IMR-90 (cell line): ENCODE measurements at regions not wholly inside any gene's neighbourhood (a gene's known extent, or its start where the extent isn't known, plus 50 kb on each side); places are given as distances from the start of the nearest gene placed in this dataset.

Experiments used
- ATAC-seq: fragments of 200-7000 bp; cut with Tn5 transposase; 2 replicates; pipeline ENCODE4 v1.9.1; 2020; ENCODE audit warnings: low read depth, mild to moderate bottlenecking, moderate library complexity
- BruUV-seq: library from RNA; stranded (reverse); fragments of 400-500 nt; replicated peaks from 2 replicates; lab custom pipeline; 2021; lab: Mats Ljungman, UMichigan
- CTCF ChIA-PET: fragments of 300-600 bp; formaldehyde crosslinking; extraction: SDS; loops from one replicate; lab custom pipeline; 2021; ENCODE audit warnings: antibody characterized with exemption; lab: Yijun Ruan, JAX
- POLR2A ChIA-PET: fragments of 300-600 bp; sonication (Branson Sonifier 250); formaldehyde crosslinking; loops from one replicate; lab custom pipeline; 2022; ENCODE audit warnings: antibody characterized with exemption; ENCODE audit not compliant: unreplicated experiment; lab: Charles Lee
- DNase-seq: peaks from one replicate; pipeline ENCODE4 v3.0.0; 2013
- H2AFZ ChIP-seq: replicated peaks from 2 replicates; pipeline ENCODE3; 2013; ENCODE audit warnings: low read length, mild to moderate bottlenecking; ENCODE audit not compliant: poor library complexity
- H2AK5ac ChIP-seq: 2 replicates; pipeline ENCODE4 v1.6.1; 2013; ENCODE audit warnings: low read depth, low read length, inconsistent platforms
- H2AK9ac ChIP-seq: replicated peaks from 2 replicates; pipeline ENCODE3; 2013; ENCODE audit warnings: mild to moderate bottlenecking, low read depth, low read length, moderate library complexity; ENCODE audit not compliant: poor library complexity
- H2BK120ac ChIP-seq: 2 replicates; pipeline ENCODE4 v1.6.1; 2013; ENCODE audit warnings: low read depth, low read length, inconsistent platforms
- H2BK15ac ChIP-seq: 3 replicates; pipeline ENCODE4 v1.6.1; 2013; ENCODE audit warnings: low read depth, low read length, inconsistent platforms
- H2BK20ac ChIP-seq: 2 replicates; pipeline ENCODE4 v1.6.1; 2013; ENCODE audit warnings: low read depth, mild to moderate bottlenecking, inconsistent platforms, low read length, moderate library complexity
- H2BK5ac ChIP-seq: 2 replicates; pipeline ENCODE4 v1.6.1; 2013; ENCODE audit warnings: mild to moderate bottlenecking, low read depth, low read length, inconsistent platforms; ENCODE audit not compliant: poor library complexity, severe bottlenecking
- H3K14ac ChIP-seq: replicated peaks from 2 replicates; pipeline ENCODE4 v1.6.1; 2013; ENCODE audit warnings: low read depth, low read length, inconsistent platforms
- H3K18ac ChIP-seq: 2 replicates; pipeline ENCODE4 v1.6.1; 2013; ENCODE audit warnings: low read depth, low read length, control low read depth
- H3K23ac ChIP-seq: 2 replicates; pipeline ENCODE4 v1.6.1; 2013; ENCODE audit warnings: low read depth, low read length, inconsistent platforms
- H3K27ac ChIP-seq: 2 replicates; pipeline ENCODE4 v1.5.1; 2013; ENCODE audit warnings: mild to moderate bottlenecking, control low read depth, low read length; ENCODE audit not compliant: insufficient read depth
- H3K27me3 ChIP-seq: 2 replicates; pipeline ENCODE4 v1.6.1; 2013; ENCODE audit warnings: low read length; ENCODE audit not compliant: control insufficient read depth, insufficient read depth
- H3K36me3 ChIP-seq: 2 replicates; pipeline ENCODE4 v1.6.1; 2013; ENCODE audit warnings: low read length, mixed read lengths; ENCODE audit not compliant: control insufficient read depth, insufficient read depth
- H3K4ac ChIP-seq: 2 replicates; pipeline ENCODE4 v1.6.1; 2013; ENCODE audit warnings: low read depth, low read length, inconsistent platforms
- H3K4me1 ChIP-seq: 2 replicates; pipeline ENCODE4 v1.6.1; 2013; ENCODE audit warnings: low read length, mixed read lengths; ENCODE audit not compliant: control insufficient read depth, insufficient read depth
- H3K4me2 ChIP-seq: 2 replicates; pipeline ENCODE4 v1.6.1; 2013; ENCODE audit warnings: low read depth, mild to moderate bottlenecking, control low read depth, low read length, moderate library complexity
- H3K4me3 ChIP-seq: 2 replicates; pipeline ENCODE4 v1.5.1; 2013; ENCODE audit warnings: low read depth, mild to moderate bottlenecking, control low read depth, low read length, moderate library complexity; ENCODE audit not compliant: insufficient read depth
- H3K56ac ChIP-seq: 2 replicates; pipeline ENCODE4 v1.6.1; 2013; ENCODE audit warnings: low read length, inconsistent platforms; ENCODE audit not compliant: insufficient read depth; ENCODE audit errors: extremely low read depth
- H3K79me1 ChIP-seq, 2 experiments: 2 replicates each; pipeline ENCODE4 v1.6.1; 2013; ENCODE audit warnings: low read length in 2 of 2, inconsistent platforms in 1 of 2, low read depth in 1 of 2
- H3K9ac ChIP-seq: 2 replicates; pipeline ENCODE4 v1.6.1; 2013; ENCODE audit warnings: low read depth, low read length, control low read depth
- H3K9me1 ChIP-seq: 2 replicates; pipeline ENCODE4 v1.6.1; 2013; ENCODE audit warnings: low read length, inconsistent platforms; ENCODE audit not compliant: insufficient read depth
- H3K9me3 ChIP-seq: 2 replicates; pipeline ENCODE4 v1.6.1; 2013; ENCODE audit warnings: low read length; ENCODE audit not compliant: control insufficient read depth, insufficient read depth
- H4K20me1 ChIP-seq: 2 replicates; pipeline ENCODE4 v1.6.1; 2013; ENCODE audit warnings: low read length, inconsistent platforms; ENCODE audit not compliant: insufficient read depth
- H4K5ac ChIP-seq: 2 replicates; pipeline ENCODE4 v1.6.1; 2013; ENCODE audit warnings: mild to moderate bottlenecking, low read depth, low read length, control low read depth
- H4K8ac ChIP-seq, 2 experiments: 2 replicates each; pipeline ENCODE4 v1.6.1; 2013; ENCODE audit warnings: low read depth in 2 of 2, low read length in 2 of 2, control low read depth in 1 of 2, inconsistent platforms in 1 of 2
- H4K91ac ChIP-seq: 2 replicates; pipeline ENCODE4 v1.6.1; 2013; ENCODE audit warnings: low read depth, low read length, inconsistent platforms; ENCODE audit not compliant: insufficient read depth
- BHLHE40 ChIP-seq: fragments of 150-350 bp; IDR thresholded peaks from 2 replicates; pipeline ENCODE4 v1.6.1; 2016; ENCODE audit warnings: mild to moderate bottlenecking, low read depth, low read length
- CEBPB ChIP-seq: IDR thresholded peaks from 2 replicates; pipeline ENCODE4 v1.6.1; 2012; ENCODE audit warnings: low read depth, low read length, improper control_type of control experiment
- CHD1 ChIP-seq: IDR thresholded peaks from 2 replicates; pipeline ENCODE4 v1.6.1; 2012; ENCODE audit warnings: low read depth, low read length, improper control_type of control experiment
- FOS ChIP-seq: fragments of 150-350 bp; IDR thresholded peaks from 2 replicates; pipeline ENCODE4 v1.6.1; 2016; ENCODE audit warnings: low read depth, low read length
- MAFK ChIP-seq: IDR thresholded peaks from 2 replicates; pipeline ENCODE4 v1.6.1; 2012; ENCODE audit warnings: low read depth, low read length, improper control_type of control experiment
- MAZ ChIP-seq: IDR thresholded peaks from 2 replicates; pipeline ENCODE4 v1.6.1; 2012; ENCODE audit warnings: low read depth, mild to moderate bottlenecking, low read length, improper control_type of control experiment, moderate library complexity, borderline replicate concordance
- MXI1 ChIP-seq: IDR thresholded peaks from 2 replicates; pipeline ENCODE4 v1.6.1; 2012; ENCODE audit warnings: low read depth, mild to moderate bottlenecking, low read length, moderate library complexity, borderline replicate concordance
- NFE2L2 ChIP-seq: fragments of 150-350 bp; IDR thresholded peaks from 2 replicates; pipeline ENCODE4 v1.6.1; 2016; ENCODE audit warnings: low read depth, mild to moderate bottlenecking, low read length
- POLR2A ChIP-seq: IDR thresholded peaks from 2 replicates; pipeline ENCODE4 v1.6.1; 2012; ENCODE audit warnings: mild to moderate bottlenecking, low read depth, low read length
- RAD21 ChIP-seq: IDR thresholded peaks from 2 replicates; pipeline ENCODE4 v1.6.1; 2012; ENCODE audit warnings: low read length, improper control_type of control experiment
- RCOR1 ChIP-seq: IDR thresholded peaks from 2 replicates; pipeline ENCODE4 v1.6.1; 2012; ENCODE audit warnings: mild to moderate bottlenecking, low read length, improper control_type of control experiment; ENCODE audit not compliant: insufficient replicate concordance
- RFX5 ChIP-seq: IDR thresholded peaks from 2 replicates; pipeline ENCODE4 v1.8.0; 2012; ENCODE audit warnings: low read depth, mild to moderate bottlenecking, low read length, moderate library complexity
- SMC3 ChIP-seq: fragments of 150-350 bp; IDR thresholded peaks from 2 replicates; pipeline ENCODE4 v1.6.1; 2016; ENCODE audit warnings: low read depth, mild to moderate bottlenecking, antibody characterized with exemption, low read length, moderate library complexity
- WGBS, 2 experiments: methylation state at CpG; one replicate each; pipeline versions ENCODE4 v1.1.5 to v1.1.7; 2013; ENCODE audit warnings: missing lambda C conversion rate in 2 of 2; ENCODE audit not compliant: insufficient read length in 1 of 2; ENCODE audit errors: extremely low coverage in 2 of 2; 5-methylcytosine and 5-hydroxymethylcytosine counted together
- dilution Hi-C: fragments of 300-500 bp; cut with HindIII; formaldehyde crosslinking; loops from one replicate; pipeline ENCODE4 v1.14.3; 2018; ENCODE audit warnings: low sequenced_read_pairs; ENCODE audit not compliant: unreplicated experiment
- in situ Hi-C: fragments of 300-500 bp; cut with MboI; formaldehyde crosslinking; loops from 3 replicates; pipeline ENCODE4 v1.14.3; 2019; ENCODE audit warnings: low sequenced_read_pairs, inconsistent platforms, mixed read lengths
- intact Hi-C: fragments of 100-400 bp; cut with micrococcal nuclease; formaldehyde crosslinking; loops from 2 replicates; pipeline ENCODE4 v1.10.0; 2022
- TF ChIP-seq, protein P1 (sequence below): fragments of 150-350 bp; IDR thresholded peaks from 2 replicates; pipeline ENCODE4 v1.6.1; 2017; ENCODE audit warnings: mild to moderate bottlenecking, antibody characterized with exemption, low read length, low read depth
- TF ChIP-seq, protein P2 (sequence below): conservative IDR thresholded peaks from 2 replicates; pipeline ENCODE4 v1.5.1; 2012; ENCODE audit warnings: mild to moderate bottlenecking, low read depth, low read length, improper control_type of control experiment
- TF ChIP-seq, protein P3 (sequence below): fragments of 150-350 bp; IDR thresholded peaks from 2 replicates; pipeline ENCODE4 v1.6.1; 2016; ENCODE audit warnings: low read depth, mild to moderate bottlenecking, low read length, moderate library complexity, borderline replicate concordance

DNA sequence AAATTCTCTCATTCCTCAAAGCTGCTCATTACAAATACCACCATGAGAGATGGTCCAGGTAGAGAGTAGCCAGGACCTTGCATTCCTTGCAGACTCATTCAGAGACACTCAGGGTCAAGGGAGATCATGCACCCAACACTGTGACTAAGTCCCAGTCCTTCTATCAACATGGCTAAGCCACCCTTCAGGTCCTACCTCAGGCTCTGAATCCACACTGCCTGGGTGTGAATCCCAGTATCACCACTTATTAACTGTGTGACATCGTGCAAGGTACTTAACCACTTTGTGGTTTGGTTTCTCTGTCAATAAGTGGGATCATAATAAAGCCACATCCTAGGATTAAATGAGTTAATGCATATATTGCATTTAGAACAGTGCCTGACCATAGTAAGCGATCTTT, 124.1 kb upstream of the NEIL3 start:
- Histone ChIP-seq H2AK9ac (no peak overlapping the region), H4K5ac (peak overlapping the region; percentile 91), H3K4me1 (peaks cover 10% of the 10 kb centered on the region), H4K8ac (peak overlapping the region in 1 of 2 experiments; percentile 41; a peak in 3 of 4 replicates), H3K4ac (peak overlapping the region; percentile 71), H3K27me3 (no peaks in the 10 kb centered on the region), H2BK20ac (peak overlapping the region; percentile 94), H3K23ac (peak overlapping the region; percentile 49; the same call in 1 of the 2 replicates), H3K18ac (peak overlapping the region; percentile 98), H3K36me3 (no peaks in the 10 kb centered on the region), H4K91ac (peak overlapping the region; percentile 72), H3K9me1 (peaks cover 4% of the 10 kb centered on the region; the same call in 1 of the 2 replicates), H3K14ac (peak overlapping the region; percentile 85; the same call in 1 of the 2 replicates), H3K4me2 (no peak overlapping the region), H2BK15ac (peak overlapping the region; percentile 61; the same call in 2 of the 3 replicates), H2BK120ac (peak overlapping the region; percentile 96), H3K79me1 (no peaks in the 10 kb centered on the region), H2AK5ac (peak overlapping the region; percentile 31; the same call in 1 of the 2 replicates), H3K4me3 (no peak overlapping the region), H2BK5ac (peak overlapping the region; percentile 2), H2AFZ (no peak overlapping the region), H3K56ac (no peak overlapping the region), H3K9ac (no peak overlapping the region), H3K27ac (peak overlapping the region; percentile 8; the same call in 1 of the 2 replicates), H3K9me3 (no peaks in the 10 kb centered on the region), H4K20me1 (no peaks in the 10 kb centered on the region)
- DNase-seq (no peak), ATAC-seq (no peak; the same call in 1 of the 2 replicates)
- dilution Hi-C loops (no loop called here), in situ Hi-C loops (no loop called here), intact Hi-C loops (loop anchor here (10.0 kb wide), 1 partner anchor 391 kb away; the partner anchor contains the start of gene VEGFC)
- POLR2A ChIA-PET: no interaction called here
- no CpG with 5 or more reads among the region's 2 CpGs for WGBS, 2 experiments
- no TSS peak for BruUV-seq
- TF ChIP-seq, protein P1, sequence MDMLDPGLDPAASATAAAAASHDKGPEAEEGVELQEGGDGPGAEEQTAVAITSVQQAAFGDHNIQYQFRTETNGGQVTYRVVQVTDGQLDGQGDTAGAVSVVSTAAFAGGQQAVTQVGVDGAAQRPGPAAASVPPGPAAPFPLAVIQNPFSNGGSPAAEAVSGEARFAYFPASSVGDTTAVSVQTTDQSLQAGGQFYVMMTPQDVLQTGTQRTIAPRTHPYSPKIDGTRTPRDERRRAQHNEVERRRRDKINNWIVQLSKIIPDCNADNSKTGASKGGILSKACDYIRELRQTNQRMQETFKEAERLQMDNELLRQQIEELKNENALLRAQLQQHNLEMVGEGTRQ: no peak
- TF ChIP-seq MAZ: no peak
- no peak for TF ChIP-seq RFX5
- no peak for TF ChIP-seq CEBPB
- TF ChIP-seq MXI1: no peak
- TF ChIP-seq RAD21: no peak
- TF ChIP-seq FOS: no peak
- no peak for TF ChIP-seq SMC3
- TF ChIP-seq MAFK: no peak
- no peak for TF ChIP-seq BHLHE40
- no peak for TF ChIP-seq NFE2L2
- TF ChIP-seq, protein P2, sequence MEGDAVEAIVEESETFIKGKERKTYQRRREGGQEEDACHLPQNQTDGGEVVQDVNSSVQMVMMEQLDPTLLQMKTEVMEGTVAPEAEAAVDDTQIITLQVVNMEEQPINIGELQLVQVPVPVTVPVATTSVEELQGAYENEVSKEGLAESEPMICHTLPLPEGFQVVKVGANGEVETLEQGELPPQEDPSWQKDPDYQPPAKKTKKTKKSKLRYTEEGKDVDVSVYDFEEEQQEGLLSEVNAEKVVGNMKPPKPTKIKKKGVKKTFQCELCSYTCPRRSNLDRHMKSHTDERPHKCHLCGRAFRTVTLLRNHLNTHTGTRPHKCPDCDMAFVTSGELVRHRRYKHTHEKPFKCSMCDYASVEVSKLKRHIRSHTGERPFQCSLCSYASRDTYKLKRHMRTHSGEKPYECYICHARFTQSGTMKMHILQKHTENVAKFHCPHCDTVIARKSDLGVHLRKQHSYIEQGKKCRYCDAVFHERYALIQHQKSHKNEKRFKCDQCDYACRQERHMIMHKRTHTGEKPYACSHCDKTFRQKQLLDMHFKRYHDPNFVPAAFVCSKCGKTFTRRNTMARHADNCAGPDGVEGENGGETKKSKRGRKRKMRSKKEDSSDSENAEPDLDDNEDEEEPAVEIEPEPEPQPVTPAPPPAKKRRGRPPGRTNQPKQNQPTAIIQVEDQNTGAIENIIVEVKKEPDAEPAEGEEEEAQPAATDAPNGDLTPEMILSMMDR: no peak
- TF ChIP-seq, protein P3, sequence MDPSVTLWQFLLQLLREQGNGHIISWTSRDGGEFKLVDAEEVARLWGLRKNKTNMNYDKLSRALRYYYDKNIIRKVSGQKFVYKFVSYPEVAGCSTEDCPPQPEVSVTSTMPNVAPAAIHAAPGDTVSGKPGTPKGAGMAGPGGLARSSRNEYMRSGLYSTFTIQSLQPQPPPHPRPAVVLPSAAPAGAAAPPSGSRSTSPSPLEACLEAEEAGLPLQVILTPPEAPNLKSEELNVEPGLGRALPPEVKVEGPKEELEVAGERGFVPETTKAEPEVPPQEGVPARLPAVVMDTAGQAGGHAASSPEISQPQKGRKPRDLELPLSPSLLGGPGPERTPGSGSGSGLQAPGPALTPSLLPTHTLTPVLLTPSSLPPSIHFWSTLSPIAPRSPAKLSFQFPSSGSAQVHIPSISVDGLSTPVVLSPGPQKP: no peak
- TF ChIP-seq POLR2A: no peak
- no peak for TF ChIP-seq RCOR1
- TF ChIP-seq CHD1: no peak
- CTCF ChIA-PET: no interaction called here
